Heart right ventricle (tissue), 16 donors: ENCODE measurements at regions not wholly inside any gene's neighbourhood (a gene's known extent, or its start where the extent isn't known, plus 50 kb on each side); places are given as distances from the start of the nearest gene placed in this dataset.

Experiments
- ATAC-seq, 8 donors: fragments of 200-7000 bp; cut with Tn5 transposase; one replicate each; pipeline ENCODE4 v1.9.1; 2020; ENCODE audit warnings: mild to moderate bottlenecking in 8 of 8, moderate library complexity in 8 of 8, moderate number of reproducible peaks in 1 of 8
- DNase-seq, 2 donors: peaks; one replicate each; pipeline ENCODE4 v3.0.0-alpha.2; 2020
- H3K27ac ChIP-seq, 10 donors: fragments of 200-600 bp; sonication (generic) in 2 of 10; one replicate each; pipeline versions ENCODE4 v1.5.0 to v1.8.0; 2020 to 2022; ENCODE audit warnings: mild to moderate bottlenecking in 3 of 10
- H3K27me3 ChIP-seq, 7 donors: fragments of 200-600 bp; one replicate each; pipeline ENCODE4 v1.8.0; 2021 to 2022; ENCODE audit warnings: mild to moderate bottlenecking in 2 of 7
- H3K36me3 ChIP-seq, 9 donors: fragments of 200-600 bp; sonication (generic) in 1 of 9; one replicate each; pipeline versions ENCODE4 v1.5.0 to v1.8.0; 2020 to 2022; ENCODE audit warnings: mild to moderate bottlenecking in 2 of 9
- H3K4me1 ChIP-seq, 9 donors: fragments of 200-600 bp; sonication (generic) in 1 of 9; one replicate each; pipeline versions ENCODE4 v1.5.0 to v1.8.0; 2020 to 2022; ENCODE audit warnings: mild to moderate bottlenecking in 4 of 9
- H3K4me3 ChIP-seq, 10 donors: fragments of 200-600 bp; sonication (generic) in 2 of 10; one replicate each; pipeline versions ENCODE4 v1.5.0 to v1.8.0; 2020 to 2022; ENCODE audit warnings: mild to moderate bottlenecking in 7 of 10, moderate library complexity in 2 of 10
- H3K9me3 ChIP-seq, 11 donors: fragments of 200-600 bp in 10 of 11; sonication (generic) in 2 of 11; one replicate each; pipeline versions ENCODE4 v1.5.0 to v1.8.0; 2013 to 2022; ENCODE audit warnings: mild to moderate bottlenecking in 2 of 11, control low read depth in 1 of 11, moderate library complexity in 1 of 11
- WGBS, 2 donors: extraction: QIAGEN DNeasy Blood & Tissue Kit; methylation state at CpG; one replicate each; pipeline ENCODE4 v1.1.7; 2013; ENCODE audit warnings: inconsistent platforms in 1 of 2; 5-methylcytosine and 5-hydroxymethylcytosine counted together
- intact Hi-C, 10 donors: fragments of 100-400 bp; cut with DNase I; formaldehyde crosslinking; loops; one replicate each; pipeline versions ENCODE4 v1.11.1 to v1.14.2; 2022
- TF ChIP-seq, protein P1 (sequence below), 9 donors: fragments of 200-600 bp; sonication (generic) in 2 of 9; IDR thresholded peaks; one replicate each; pipeline versions ENCODE4 v1.5.0 to v1.8.0; 2021 to 2022; ENCODE audit warnings: antibody characterized with exemption in 9 of 9, mild to moderate bottlenecking in 5 of 9, moderate library complexity in 1 of 9
- donor health status: Arrhythmogenic right ventricular cardiomyopathy.
- donor health status: ischemic (EF 13 %, LVEDD 7.1; RV severe dilation, severe dysfunction).
- donor health status: healthy with polysubstance abuse.
- donor health status: DM: no; HTN: yes; CAD: no.
- donor health status: DM: no; HTN: no; CAD: no.
- donor health status: ischemic (EF 25% LVEDD 6.9; RV normal size, moderate dysfunction).
- donor health status: ischemic (EF 25% LVEDD 5.7; RV mildly dilated, moderate dysfunction).
- donor health status: healthy.
- donor health status: DM: yes; HTN: yes; CAD: no.
- donor health status: Ischemic cardiomyopathy.
- donor health status: ischemic (EF 35%, LVEDD 5.7; RV mildly dilated, moderate dysfunction).
- donor health status: nonischemic (EF 11% LVEDD 7.7; RV severe dilation, severe dysfunction).
- donor health status: DM: yes; HTN: yes; CAD: no.
- donor health status: PGD.
- donor health status: ischemic (EF 29% LVEDD 5.4; RV normal size, mild dysfunction).
- donor health status: nonischemic (EF 23%, LVEDD 6.1; RV moderate dilation, normal function).

DNA sequence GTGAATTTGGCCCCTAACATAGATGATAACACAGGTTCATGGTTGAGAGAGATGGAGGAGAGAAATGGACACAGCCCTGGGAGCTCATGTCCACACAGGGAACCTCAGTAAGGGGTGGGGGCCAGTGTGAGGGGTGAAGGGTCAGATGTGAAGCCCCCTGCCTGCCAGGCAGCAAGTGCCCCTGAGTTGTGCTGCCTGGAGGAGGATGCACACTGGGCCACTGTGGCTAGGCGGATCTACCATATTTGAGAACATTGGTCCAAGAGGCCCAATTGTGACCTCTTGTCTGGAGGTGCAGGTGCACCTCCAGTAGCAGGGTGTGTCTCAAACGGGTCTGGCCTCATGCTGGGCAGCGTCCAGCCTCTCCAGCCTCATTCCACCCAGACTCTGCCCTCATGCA, 99.6 kb upstream of the SNTG2 start:
- Histone ChIP-seq H3K36me3 (no peaks in the 10 kb centered on the region), H3K9me3 (no peaks in the 10 kb centered on the region), H3K4me3 (no peak overlapping the region), H3K27ac (no peak overlapping the region), H3K27me3 (peaks cover 0 to 6% (median 0%) of the 10 kb centered on the region in 7 donors), H3K4me1 (peaks cover 0 to 7% (median 0%) of the 10 kb centered on the region in 9 donors)
- TF ChIP-seq, protein P1, sequence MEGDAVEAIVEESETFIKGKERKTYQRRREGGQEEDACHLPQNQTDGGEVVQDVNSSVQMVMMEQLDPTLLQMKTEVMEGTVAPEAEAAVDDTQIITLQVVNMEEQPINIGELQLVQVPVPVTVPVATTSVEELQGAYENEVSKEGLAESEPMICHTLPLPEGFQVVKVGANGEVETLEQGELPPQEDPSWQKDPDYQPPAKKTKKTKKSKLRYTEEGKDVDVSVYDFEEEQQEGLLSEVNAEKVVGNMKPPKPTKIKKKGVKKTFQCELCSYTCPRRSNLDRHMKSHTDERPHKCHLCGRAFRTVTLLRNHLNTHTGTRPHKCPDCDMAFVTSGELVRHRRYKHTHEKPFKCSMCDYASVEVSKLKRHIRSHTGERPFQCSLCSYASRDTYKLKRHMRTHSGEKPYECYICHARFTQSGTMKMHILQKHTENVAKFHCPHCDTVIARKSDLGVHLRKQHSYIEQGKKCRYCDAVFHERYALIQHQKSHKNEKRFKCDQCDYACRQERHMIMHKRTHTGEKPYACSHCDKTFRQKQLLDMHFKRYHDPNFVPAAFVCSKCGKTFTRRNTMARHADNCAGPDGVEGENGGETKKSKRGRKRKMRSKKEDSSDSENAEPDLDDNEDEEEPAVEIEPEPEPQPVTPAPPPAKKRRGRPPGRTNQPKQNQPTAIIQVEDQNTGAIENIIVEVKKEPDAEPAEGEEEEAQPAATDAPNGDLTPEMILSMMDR (IDR thresholded peaks at IDR 0.05), result no peak
- DNase-seq (no peak), ATAC-seq (no peak)
- 81 to 86% methylated on average over 3 of the region's 3 CpGs for WGBS, 2 donors
- intact Hi-C loops, result loop anchor here in 4 of 10 donors (5.0 to 10.0 kb wide), 3 partner anchors 691 to 701 kb away; no protein-coding TSS in a partner anchor

DNA sequence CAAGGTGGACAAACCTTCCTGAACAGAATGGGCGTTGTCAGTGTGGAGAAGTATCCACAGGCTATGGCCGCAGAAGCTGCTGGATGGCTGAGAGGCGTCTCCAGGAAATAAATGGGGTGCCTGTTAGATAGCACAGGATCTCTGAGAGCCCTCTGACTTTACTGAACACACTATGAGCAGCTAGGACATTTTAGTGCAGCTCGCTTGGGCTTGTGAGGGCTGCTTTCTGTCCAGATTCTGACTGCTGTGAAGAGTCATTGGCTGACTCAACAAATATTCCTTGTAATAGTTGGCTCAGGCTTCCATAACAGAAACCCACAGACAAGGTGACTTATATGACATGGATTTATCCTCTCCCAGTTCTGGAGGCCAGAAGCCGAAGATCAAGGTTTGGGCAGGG, 100.2 kb upstream of the SNTG2 start:
- 69 to 84% methylated on average over 5 of the region's 5 CpGs for whole genome bisulfite sequencing, 2 donors
- Histone ChIP-seq H3K27me3 (peaks cover 0 to 7% (median 0%) of the 10 kb centered on the region in 7 donors), H3K9me3 (no peaks in the 10 kb centered on the region), H3K4me1 (peaks cover 0 to 5% (median 0%) of the 10 kb centered on the region in 9 donors), H3K4me3 (no peak overlapping the region), H3K36me3 (no peaks in the 10 kb centered on the region), H3K27ac (no peak overlapping the region)
- intact Hi-C loops, result loop anchor here in 4 of 10 donors (5.0 to 10.0 kb wide), 3 partner anchors 692 to 702 kb away; no protein-coding TSS in a partner anchor
- no peak for ATAC-seq
- no peak for DNase-seq
- TF ChIP-seq, protein P1 (IDR thresholded peaks at IDR 0.05), result no peak

DNA sequence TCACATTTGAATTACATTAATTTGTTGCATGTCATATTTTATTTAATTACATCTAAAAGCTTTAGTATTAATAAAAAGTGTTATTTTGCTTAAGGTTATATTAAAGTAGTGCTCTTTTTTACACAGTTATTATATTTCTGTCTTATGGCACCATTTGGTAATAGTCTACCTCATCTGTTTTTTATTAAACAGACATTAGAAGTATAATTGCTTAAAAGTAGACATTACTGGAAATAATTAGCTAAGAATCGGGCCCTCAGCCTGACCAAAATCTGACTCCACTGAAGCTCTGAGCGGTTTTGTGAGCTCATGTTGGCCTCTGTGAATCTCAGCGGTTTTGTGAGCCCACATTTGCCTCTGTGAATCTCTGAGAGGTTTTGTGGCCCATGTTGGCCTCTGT, 102.5 kb upstream of the SNTG2 start:
- Histone ChIP-seq H3K4me1 (no peaks in the 10 kb centered on the region), H3K27me3 (peaks cover 0 to 11% (median 0%) of the 10 kb centered on the region in 7 donors), H3K27ac (no peak overlapping the region), H3K9me3 (no peaks in the 10 kb centered on the region), H3K4me3 (no peak overlapping the region), H3K36me3 (no peaks in the 10 kb centered on the region)
- whole genome bisulfite sequencing, 2 donors, result 78 to 87% methylated on average over 3 of the region's 3 CpGs
- no peak for ATAC-seq
- DNase-seq, result no peak
- TF ChIP-seq, protein P1 (IDR thresholded peaks at IDR 0.05), result no peak
- intact Hi-C loops, result no loop called here

DNA sequence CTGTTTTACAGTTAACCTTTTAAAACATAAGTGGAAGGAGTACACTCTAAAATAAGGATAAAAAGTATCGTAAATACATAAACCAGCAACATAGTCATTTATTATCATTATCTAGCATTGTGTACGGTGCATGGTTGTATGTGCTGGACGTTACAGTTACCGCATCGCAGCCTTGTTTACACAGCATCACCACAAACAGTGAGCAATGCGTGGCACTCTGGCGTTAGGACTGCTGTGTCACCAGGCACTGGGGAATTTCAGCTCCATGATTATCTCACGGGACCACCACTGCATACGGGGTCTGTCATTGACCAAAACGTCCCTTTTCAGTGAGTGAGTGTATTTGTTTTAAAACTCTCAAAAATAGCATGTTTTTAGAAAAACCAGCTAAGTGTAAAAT, 103.0 kb upstream of the SNTG2 start:
- H3K27me3 ChIP-seq, result peaks cover 0 to 12% (median 0%) of the 10 kb centered on the region in 7 donors
- 84 to 85% methylated on average over 10 of the region's 10 CpGs for WGBS, 2 donors
- TF ChIP-seq, protein P1 (IDR thresholded peaks at IDR 0.05), result no peak
- DNase-seq, result no peak
- no peaks in the 10 kb centered on the region for H3K9me3 ChIP-seq
- intact Hi-C loops, result no loop called here
- no peaks in the 10 kb centered on the region for H3K4me1 ChIP-seq
- no peak for ATAC-seq
- H3K4me3 ChIP-seq, result no peak overlapping the region
- H3K27ac ChIP-seq, result no peak overlapping the region
- no peaks in the 10 kb centered on the region for H3K36me3 ChIP-seq
